Kidney epithelial cell (primary cell): ENCODE measurements at regions not wholly inside any gene's neighbourhood (a gene's known extent, or its start where the extent isn't known, plus 50 kb on each side); places are given as distances from the start of the nearest gene placed in this dataset.

ENCODE experiments used
- DNase-seq: peaks from one replicate; pipeline ENCODE4 v3.0.0-alpha.2; 2010; ENCODE audit warnings: low read depth
- H3K27me3 ChIP-seq: 2 replicates; pipeline ENCODE4 v1.6.0; 2011; ENCODE audit warnings: low read length; ENCODE audit not compliant: control insufficient read depth, insufficient read depth
- H3K36me3 ChIP-seq: 2 replicates; pipeline ENCODE4 v1.5.1; 2011; ENCODE audit warnings: low read length; ENCODE audit not compliant: control insufficient read depth, insufficient read depth
- H3K4me3 ChIP-seq: 2 replicates; pipeline ENCODE4 v1.5.1; 2011; ENCODE audit warnings: low read depth, mild to moderate bottlenecking, control low read depth, low read length
- CTCF ChIP-seq: IDR thresholded peaks from 2 replicates; pipeline ENCODE4 v1.5.1; 2011; ENCODE audit warnings: mild to moderate bottlenecking, moderate library complexity, low read length, control low read depth, inconsistent platforms; ENCODE audit not compliant: insufficient read depth, poor library complexity, severe bottlenecking

- Histone ChIP-seq H3K36me3 (no peaks in the 10 kb centered on the region), H3K4me3 (no peak overlapping the region), H3K27me3 (no peaks in the 10 kb centered on the region)
- TF ChIP-seq CTCF = no peak
- no peak for DNase-seq
Observed at GRCh38 chr6:15862810-15863209, 200.0 kb upstream of the DTNBP1 start.

GRCh38 chr6:15861486-15861885 lies 198.7 kb upstream of the DTNBP1 start:
- no peak for DNase-seq
- H3K36me3 ChIP-seq = no peaks in the 10 kb centered on the region
- TF ChIP-seq CTCF = no peak
- no peaks in the 10 kb centered on the region for H3K27me3 ChIP-seq
- H3K4me3 ChIP-seq = no peak overlapping the region

GRCh38 chr6:15854826-15855710 lies 192.2 kb upstream of the DTNBP1 start:
- TF ChIP-seq CTCF = no peak
- H3K36me3 ChIP-seq = no peaks in the 10 kb centered on the region
- no peak for DNase-seq
- no peaks in the 10 kb centered on the region for H3K27me3 ChIP-seq
- no peak overlapping the region for H3K4me3 ChIP-seq

DNA sequence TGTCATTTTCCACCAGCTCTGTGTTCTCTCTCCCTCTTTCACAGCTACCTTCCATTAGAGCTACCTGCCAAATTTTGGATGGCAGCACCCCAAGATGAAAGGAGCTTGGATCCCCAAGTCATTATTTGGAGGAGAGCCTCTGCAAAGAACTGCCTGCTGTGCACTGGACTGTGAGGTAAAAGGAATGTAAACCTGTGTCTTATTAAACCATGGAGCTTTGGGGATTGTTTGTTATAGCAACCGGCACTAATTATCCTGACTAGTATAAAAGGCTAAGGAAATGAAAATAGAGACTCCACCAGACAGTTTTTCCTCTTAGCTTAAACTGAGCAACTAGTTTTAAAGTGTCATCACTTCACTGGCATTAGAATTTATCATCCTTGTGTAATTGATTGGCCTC lies 191.6 kb upstream of the DTNBP1 start:
- Histone ChIP-seq H3K27me3 (no peaks in the 10 kb centered on the region), H3K36me3 (no peaks in the 10 kb centered on the region), H3K4me3 (no peak overlapping the region)
- DNase-seq = no peak
- no peak for TF ChIP-seq CTCF

- Histone ChIP-seq H3K36me3 (no peaks in the 10 kb centered on the region), H3K27me3 (no peaks in the 10 kb centered on the region), H3K4me3 (no peak overlapping the region)
- no peak for DNase-seq
- no peak for TF ChIP-seq CTCF
Observed at GRCh38 chr6:15853259-15853658, 190.4 kb upstream of the DTNBP1 start.

DNA sequence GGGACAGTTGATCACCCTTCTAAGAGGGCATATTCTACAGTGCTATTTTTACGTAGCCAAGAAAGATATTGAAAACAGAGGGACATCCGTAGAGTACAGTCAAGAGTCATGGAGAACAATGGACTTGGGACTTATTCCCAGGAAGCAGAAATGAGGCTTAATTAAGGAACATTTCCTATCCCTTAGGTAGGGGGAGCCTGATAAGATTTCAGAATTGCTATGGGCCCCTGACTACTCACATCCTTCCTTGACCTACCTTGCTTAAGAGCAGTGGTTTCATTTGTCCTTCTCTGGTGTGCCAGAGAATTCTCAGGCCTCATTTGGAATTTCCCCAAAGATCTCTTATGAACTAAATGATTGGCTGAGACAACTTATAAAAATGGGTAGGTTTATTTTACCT lies 189.5 kb upstream of the DTNBP1 start:
- H3K4me3 ChIP-seq = no peak overlapping the region
- no peaks in the 10 kb centered on the region for H3K27me3 ChIP-seq
- H3K36me3 ChIP-seq = no peaks in the 10 kb centered on the region
- no peak for DNase-seq
- no peak for TF ChIP-seq CTCF
